ENCODE measurements at regions not wholly inside any gene's neighbourhood (a gene's known extent, or its start where the extent isn't known, plus 50 kb on each side); places are given as distances from the start of the nearest gene placed in this dataset.

DNA sequence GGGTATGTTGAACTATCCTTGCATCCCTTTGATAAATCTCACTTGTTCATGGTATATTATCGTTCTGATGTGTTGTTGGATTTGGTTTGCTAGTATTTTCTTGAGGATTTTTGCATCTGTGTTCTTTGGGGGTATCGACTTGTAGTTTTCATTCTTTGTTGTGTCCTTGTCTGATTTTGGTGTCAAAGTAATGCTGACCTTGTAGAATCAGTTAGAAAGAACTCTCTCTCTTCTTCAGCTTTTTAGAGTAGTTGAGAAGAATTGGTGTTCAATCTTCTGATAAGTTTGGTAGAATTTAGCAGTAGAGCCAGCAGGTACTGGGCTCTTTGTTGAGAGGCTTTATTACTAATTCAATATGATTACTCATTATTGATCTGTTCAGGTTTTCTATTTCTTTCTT is 707.2 kb upstream of the LRFN5 start:
- DNase-seq (ENCODE audit: low spot score) = no peak

DNA sequence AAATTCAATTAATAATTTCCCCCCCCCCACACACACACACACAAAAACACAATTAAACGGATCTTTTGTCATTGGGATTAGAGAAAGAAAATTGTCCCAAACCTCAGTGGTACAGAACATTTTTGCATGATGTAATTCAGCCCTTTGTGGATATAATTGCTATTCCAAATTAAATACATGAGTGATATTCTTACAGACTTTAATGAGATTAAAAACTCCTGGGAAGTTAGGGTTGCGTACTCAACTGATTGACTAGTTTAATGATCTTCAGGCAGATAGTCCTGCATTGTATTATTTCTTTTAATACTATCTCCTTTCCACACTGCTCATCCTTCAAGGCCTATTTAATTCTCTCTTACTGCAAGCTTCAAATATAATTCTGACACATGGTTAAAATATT is 711.8 kb upstream of the LRFN5 start:
- no peak for DNase-seq (ENCODE audit: low spot score)

- no peak for DNase-seq (ENCODE audit: low spot score)
These were observed 717.5 kb upstream of the LRFN5 start for GRCh38 chr14:40889126-40889525.

DNA sequence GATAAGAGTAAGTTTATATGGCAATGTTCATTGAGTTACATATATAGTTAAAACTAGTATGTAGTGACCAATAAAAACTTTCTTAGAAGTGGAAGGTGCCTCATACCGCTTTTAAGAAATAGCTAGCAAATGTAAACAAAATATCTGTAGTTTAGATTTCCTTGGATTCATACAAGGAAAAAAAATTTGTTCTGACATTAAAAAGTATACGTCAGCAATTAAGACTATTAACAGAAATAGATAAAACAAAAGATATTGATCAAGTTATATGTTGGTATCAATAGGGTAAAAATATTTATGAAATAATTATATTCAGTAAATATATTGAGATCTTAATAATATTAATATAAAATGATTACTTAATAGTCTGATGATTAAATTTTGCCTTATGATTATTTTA is 718.8 kb upstream of the LRFN5 start:
- DNase-seq (ENCODE audit: low spot score) = no peak

DNA sequence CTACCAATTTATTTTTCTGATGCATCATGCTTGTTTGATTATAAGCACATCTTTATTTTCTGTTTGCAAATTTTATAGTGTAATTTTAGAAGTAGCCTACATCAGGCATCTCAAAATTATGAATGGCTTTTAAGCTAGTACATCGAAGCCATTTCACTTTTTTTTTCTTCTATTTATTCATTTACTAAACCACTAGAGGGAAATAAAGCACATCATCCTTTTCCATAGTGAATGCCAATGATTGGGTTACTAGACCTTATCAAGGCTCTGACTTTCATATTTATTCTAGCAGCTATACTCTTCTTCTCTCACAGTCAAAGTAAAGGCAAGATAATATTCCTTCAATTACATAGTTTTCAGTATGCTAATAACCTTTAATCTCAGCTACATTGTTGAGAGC is 736.4 kb upstream of the LRFN5 start:
- peak; percentile 17 for DNase-seq (ENCODE audit: low spot score)

DNA sequence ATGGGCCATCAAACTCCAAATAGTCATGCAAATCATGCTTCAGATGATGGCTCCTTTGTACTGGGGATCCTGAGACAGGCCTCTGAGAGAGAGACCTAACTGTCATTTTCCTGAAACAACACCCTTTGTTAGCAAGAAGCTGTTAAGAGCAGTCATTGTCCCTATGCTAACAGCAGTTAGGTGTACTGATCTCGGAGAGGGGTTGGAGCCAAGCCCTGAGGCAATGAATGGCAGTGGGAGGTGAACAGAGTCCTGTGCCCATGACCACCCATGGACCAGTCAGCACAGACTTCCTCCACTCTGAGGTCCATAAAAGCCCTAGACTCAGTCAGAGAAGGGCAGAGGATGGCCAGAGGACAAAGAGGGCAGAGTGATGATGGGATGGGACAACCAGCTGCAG is 747.6 kb upstream of the LRFN5 start:
- DNase-seq (ENCODE audit: low spot score) = no peak

DNA sequence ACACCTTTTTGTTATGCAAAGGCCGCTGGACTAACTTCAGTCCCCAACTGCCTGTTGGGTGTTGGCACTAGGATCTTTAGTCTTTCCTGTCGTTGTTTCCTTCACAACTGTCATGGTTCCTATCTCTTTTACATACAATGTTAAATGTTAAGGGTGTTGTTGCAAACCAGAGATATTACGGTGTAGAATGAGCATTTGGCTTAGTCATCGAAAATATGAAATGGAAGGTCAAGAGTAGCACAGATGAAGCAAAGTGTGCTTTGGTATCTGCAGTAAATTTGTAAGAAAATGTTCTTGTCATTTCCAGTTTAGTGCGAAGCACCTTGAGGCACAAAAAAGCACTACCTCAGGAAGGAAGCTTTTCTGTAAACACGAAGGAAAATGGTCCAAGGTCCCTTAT is 751.3 kb upstream of the LRFN5 start:
- DNase-seq (ENCODE audit: low spot score) = no peak

DNA sequence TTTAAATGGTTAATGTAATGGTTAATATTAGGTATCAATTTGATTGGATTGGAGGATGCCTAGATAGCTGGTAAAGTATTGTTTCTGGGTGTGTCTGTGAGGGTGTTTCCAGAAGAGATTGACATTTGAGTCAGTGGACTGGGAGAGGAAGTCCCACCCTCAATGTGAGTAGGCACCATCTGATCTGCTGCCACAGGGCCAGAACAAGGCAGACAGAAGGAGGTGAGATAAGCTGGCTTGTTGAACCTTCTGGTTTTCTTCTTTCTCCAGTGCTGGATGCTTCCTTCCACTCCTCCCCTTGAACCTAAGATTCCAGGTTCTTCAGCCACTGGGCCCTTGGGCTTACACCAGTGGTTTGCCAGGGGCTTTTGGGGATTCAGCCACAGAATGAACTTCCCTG is 756.5 kb upstream of the LRFN5 start:
- DNase-seq (ENCODE audit: low spot score) = no peak

DNA sequence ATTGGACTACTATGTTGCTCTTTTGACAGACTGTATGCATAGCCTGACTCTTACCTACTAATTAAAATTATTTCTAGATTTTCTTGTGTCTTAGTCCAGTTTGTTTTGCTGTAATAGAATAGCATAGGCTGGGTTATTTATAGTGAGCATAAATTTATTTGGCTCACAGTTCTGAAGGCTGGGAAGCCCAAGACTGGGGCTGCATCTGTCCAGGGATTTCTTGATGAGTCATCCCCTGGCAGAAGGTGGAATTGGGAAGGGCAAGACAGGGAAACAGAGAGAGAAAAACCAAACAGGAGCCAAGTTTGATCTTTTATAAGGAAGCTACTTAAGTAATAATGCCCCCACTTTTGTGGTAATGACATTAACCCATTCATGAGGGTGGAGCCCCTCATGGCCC is 759.2 kb upstream of the LRFN5 start:
- no peak for DNase-seq (ENCODE audit: low spot score)

DNA sequence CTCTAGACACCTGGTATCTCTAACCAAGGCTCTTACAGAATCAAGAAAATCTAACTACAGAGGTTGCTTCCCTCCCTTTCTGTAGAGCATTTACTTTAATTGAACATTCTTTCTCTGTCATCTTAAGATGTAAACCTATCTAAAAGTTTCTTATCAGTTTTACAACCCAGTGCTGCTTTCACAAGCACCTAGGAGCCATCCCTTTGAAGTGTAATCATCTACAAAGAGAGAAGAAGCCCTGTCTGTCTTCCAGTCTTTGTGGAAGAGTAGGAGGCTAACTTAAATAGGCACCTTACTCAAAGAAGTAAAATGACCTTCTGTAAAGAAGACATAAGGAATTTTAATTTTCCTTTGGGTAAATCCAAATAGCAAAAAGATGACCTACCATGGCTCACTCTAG is 763.9 kb upstream of the LRFN5 start:
- DNase-seq (ENCODE audit: low spot score) = no peak

DNA sequence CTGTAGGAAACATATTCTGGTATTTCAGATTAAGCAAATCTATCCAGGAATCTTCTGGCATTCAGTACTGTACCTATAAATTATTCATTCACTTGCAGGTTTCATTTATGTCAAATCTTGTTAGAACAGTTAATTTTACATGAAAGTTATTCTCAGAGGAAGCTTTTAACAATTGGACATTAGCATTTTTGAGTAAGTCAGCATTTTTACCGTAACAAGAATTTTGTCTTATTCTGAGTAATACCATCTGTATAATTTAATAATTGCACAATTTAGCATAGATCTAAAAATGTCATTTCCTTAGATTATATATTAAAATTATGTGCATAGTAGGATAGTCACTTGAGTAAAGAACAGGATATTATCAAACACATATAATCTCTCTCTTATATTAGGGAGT is 764.8 kb upstream of the LRFN5 start:
- DNase-seq (ENCODE audit: low spot score) = no peak

DNA sequence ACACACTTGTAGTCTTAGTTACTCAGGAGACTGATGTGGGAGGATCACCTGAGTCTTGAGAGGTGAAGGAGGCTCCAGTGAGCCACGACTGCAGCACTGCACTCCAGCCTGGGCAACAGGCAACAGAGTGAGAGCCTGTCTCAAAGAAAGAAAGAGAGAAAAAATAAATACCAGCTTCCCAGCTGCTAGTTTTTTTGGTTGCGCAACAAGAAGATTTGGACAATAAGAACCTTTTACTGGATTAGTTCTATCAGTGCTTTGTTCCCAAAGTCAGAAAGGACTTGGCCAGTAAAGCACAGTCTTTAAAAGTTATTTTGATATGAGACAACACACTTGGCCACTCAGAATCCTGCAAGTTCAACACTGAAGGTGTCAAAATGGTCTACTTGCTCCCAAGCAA is 768.1 kb upstream of the LRFN5 start:
- no peak for DNase-seq (ENCODE audit: low spot score)

DNA sequence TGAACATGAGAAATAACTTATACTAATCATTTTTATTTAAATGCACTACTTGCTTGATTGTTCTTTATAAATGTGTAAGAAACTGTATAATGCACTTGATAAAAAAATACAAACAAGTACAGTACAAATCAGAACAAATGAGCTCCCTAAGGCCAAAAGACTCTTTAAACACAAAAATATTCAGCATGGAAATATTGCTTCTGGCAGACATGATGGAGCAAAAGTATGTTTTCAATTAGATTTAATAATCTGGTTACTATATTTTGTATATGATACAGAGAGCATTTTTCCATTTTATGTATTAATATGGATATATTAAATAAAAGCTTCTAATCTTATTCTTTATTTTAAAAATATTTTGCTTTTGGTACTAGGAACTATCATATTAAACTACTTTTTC is 800.2 kb upstream of the LRFN5 start:
- no peak for DNase-seq (ENCODE audit: low spot score)

- DNase-seq (ENCODE audit: low spot score) = no peak
These were observed 810.5 kb upstream of the LRFN5 start for GRCh38 chr14:40796168-40796567.

DNA sequence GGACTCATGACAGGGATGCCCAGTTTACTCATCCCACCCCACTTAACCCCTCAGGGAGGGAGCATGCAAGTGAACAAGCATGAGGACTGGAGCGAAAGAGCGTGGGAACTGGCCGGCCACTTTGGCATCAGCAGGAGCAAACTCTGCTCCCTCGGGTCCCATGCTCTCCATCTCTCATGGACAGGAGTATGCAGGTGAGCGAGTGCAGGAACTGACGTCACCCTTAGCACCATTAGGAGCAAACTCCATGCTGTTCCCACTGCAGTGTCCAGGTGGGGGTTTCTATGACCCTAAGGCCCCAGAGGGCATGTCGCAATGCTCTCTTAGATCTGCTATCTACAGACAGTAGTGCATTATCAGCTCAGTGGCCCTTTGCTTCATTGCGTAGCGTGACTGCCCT is 821.8 kb upstream of the LRFN5 start:
- no peak for DNase-seq (ENCODE audit: low spot score)

DNA sequence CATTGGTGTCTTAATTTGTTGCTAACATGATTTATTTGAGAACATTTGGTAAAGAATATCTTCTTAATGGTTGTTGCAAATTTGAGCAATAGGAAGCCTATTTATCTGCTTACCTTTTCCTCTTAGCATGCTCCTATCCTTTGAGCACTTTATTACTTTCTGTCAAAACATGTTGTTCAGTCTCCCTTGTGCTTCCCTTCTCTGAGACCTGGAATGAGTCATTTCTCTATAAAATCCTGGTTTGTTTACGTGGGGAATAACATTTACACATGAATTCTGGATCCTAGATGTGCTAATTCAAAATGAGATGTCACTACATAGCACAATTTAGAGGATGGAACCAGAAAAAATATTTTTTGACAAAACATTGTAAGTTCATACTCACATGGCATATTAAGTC is 844.0 kb upstream of the LRFN5 start:
- DNase-seq (ENCODE audit: low spot score) = no peak

GRCh38 chr14:40762177-40762576 is 844.5 kb upstream of the LRFN5 start:
- DNase-seq (ENCODE audit: low spot score) = no peak

- no peak for DNase-seq (ENCODE audit: low spot score)
These were observed 846.0 kb upstream of the LRFN5 start for GRCh38 chr14:40760704-40761103.

- no peak for DNase-seq (ENCODE audit: low spot score)
These were observed 848.6 kb upstream of the LRFN5 start for GRCh38 chr14:40758076-40758475.

- DNase-seq (ENCODE audit: low spot score) = no peak
These were observed 849.2 kb upstream of the LRFN5 start for GRCh38 chr14:40757376-40757950.

DNA sequence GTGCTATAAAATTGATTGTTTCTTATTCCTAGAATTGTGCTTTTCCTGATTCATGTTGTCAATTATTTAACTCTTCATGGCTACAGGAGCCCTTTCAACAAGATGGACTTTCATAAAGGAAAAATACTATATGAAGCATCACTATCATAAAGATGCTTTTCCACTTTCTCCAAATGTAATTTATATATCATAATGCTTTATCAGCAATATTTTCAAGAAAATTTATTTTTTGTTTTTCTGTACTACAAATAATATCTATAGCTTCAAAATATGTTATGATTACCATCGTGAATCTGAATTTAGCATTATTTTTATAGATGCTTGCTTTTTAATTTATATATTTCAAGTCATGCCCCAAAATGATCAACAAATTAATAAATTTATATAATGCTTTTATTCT is 873.5 kb upstream of the LRFN5 start:
- DNase-seq (ENCODE audit: low spot score) = no peak

DNA sequence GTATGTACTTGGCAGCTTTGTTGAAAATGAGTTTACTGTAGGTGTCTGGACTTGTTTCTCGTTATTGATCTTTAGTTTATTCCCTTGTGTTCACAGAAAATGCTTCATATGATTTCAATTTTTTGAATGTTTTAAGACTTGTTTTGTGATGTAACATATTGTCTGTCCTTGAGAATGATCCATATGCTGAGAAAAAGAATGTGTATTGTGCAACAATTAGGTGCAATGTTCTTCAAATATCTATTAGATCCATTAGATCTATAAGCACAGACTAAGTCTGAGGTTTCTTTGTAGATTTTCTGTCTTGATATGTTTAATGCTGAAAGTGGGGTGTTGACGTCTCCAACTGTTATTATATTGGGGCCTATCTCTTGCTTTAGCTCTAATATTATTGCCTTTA is 879.6 kb upstream of the LRFN5 start:
- no peak for DNase-seq (ENCODE audit: low spot score)

GRCh38 chr14:40713387-40713786 is 893.3 kb upstream of the LRFN5 start:
- no peak for DNase-seq (ENCODE audit: low spot score)

DNA sequence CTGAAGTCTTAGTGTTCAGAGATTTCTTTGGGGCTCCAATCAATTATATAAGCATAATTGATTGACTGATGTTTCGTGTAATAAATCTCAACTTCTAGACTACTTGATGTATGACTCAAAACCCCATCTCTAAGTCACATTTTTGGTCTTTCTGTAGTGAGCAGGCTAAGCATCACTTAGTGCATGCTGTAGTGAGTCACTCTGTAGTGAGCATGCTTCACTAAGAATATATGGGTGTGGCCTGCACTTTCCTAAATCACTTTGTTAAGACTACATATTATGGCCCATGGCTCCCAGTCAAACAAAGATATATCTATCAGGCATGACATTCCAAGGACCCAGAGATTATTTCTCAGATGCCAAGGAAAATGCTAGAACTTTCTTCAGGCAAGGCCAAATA is 909.4 kb upstream of the LRFN5 start:
- DNase-seq (ENCODE audit: low spot score) = peak; percentile 2

DNA sequence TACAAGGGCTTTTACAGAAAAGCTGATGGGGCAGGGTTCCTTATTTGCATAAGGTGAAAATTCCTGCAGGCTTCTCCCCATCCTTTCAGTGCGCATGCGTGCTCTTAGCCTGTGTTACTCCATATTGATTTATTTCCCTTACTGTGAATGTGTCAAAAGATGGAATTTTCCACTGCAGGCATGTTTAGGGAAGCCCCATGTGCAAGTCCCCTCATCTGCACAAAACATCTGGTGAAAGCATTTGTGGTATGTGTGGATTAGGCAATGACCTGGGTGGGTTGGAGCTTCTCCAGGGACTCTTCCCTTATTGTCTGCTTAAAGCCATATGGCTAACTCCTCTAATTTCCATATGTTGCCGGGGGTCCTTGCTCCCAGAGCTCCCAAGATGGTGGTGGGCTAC is 912.7 kb upstream of the LRFN5 start:
- DNase-seq (ENCODE audit: low spot score) = no peak
